ENCODE measurements at regions not wholly inside any gene's neighbourhood (a gene's known extent, or its start where the extent isn't known, plus 50 kb on each side); places are given as distances from the start of the nearest gene placed in this dataset.

DNA sequence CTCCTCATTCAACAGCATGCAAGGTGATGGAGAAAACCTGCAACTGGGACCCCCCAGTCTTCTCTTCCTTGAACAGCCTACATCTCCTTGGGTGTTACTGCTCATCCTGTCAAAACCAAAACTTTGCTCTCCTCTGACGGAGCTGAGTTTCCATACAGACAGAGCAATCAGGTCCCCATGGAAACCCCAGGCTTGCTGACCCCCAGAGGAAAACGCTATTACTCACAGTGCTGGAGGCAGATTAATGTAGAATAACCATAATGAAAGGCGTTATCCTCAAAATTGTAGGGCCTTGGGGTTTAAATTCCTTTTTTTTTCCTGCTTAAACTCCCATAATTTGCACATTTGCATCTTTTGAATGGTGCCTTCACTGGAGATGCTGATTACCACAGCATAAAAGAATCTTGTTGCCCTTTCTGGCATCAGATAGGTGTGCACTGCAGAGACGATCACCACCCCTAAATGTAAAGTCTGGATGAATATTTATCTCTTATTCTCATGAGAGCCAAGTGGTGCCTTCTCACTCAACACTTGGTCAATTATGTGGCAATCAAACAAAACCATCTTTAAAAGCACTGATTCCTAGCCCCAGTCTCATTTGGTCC is 126.3 kb downstream of the MSX2 start:
- no peak overlapping the region for H3K4me3 ChIP-seq (ENCODE audit: low read depth, low read length)
- TF ChIP-seq, protein P1, sequence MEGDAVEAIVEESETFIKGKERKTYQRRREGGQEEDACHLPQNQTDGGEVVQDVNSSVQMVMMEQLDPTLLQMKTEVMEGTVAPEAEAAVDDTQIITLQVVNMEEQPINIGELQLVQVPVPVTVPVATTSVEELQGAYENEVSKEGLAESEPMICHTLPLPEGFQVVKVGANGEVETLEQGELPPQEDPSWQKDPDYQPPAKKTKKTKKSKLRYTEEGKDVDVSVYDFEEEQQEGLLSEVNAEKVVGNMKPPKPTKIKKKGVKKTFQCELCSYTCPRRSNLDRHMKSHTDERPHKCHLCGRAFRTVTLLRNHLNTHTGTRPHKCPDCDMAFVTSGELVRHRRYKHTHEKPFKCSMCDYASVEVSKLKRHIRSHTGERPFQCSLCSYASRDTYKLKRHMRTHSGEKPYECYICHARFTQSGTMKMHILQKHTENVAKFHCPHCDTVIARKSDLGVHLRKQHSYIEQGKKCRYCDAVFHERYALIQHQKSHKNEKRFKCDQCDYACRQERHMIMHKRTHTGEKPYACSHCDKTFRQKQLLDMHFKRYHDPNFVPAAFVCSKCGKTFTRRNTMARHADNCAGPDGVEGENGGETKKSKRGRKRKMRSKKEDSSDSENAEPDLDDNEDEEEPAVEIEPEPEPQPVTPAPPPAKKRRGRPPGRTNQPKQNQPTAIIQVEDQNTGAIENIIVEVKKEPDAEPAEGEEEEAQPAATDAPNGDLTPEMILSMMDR (IDR thresholded peaks at IDR 0.05; ENCODE audit: insufficient read depth, low read length, severe bottlenecking) = no peak
- H3K27me3 ChIP-seq (ENCODE audit: control insufficient read depth, insufficient read depth, low read length) = no peaks in the 10 kb centered on the region
- DNase-seq (ENCODE audit: low read depth) = no peak
- no peaks in the 10 kb centered on the region for H3K36me3 ChIP-seq (ENCODE audit: control insufficient read depth, insufficient read depth, low read length)
- no peak for FAIRE-seq

DNA sequence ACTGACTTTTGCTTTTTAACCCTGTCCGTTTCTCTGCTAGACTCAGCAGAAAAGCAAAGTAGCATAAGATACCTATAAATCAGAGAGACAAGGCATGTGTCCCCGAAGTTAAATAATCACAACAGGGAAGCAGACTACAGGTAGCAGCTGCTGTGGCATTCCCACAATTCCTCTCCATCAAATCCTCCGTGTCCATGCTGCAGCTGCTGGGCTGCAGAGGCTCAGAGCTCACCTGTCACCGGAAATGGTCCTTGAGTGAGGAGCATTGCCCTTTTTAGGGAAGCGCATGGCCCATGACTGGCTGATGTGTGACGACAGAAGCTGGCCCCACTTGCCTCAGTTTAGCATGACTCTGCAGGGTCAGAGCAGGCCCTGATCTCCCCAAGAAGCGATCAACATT is 125.0 kb downstream of the MSX2 start:
- H3K27me3 ChIP-seq (ENCODE audit: control insufficient read depth, insufficient read depth, low read length) = no peaks in the 10 kb centered on the region
- no peak for DNase-seq (ENCODE audit: low read depth)
- H3K36me3 ChIP-seq (ENCODE audit: control insufficient read depth, insufficient read depth, low read length) = no peaks in the 10 kb centered on the region
- no peak for FAIRE-seq
- H3K4me3 ChIP-seq (ENCODE audit: low read depth, low read length) = no peak overlapping the region
- TF ChIP-seq, protein P1 (IDR thresholded peaks at IDR 0.05; ENCODE audit: insufficient read depth, low read length, severe bottlenecking) = no peak

DNA sequence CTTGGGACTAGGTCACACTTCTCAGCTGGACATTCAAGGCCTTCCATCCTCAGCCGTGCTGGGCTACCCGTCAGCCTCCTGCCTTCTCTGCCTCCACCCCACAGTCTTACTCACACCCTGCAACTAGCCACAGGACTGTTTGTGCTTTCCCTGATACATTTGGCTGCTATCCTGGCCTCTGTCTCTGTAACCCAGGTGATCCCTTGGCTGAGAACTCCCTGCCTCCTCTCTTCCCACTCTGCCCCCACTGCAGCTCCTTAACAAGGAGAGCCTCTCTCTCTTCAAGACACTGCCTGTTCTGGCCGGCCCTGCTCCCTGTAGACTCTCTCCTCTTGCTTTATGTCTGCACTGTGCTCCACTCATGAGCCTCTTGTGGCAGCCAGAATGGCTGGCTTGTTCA is 120.6 kb downstream of the MSX2 start:
- no peak for FAIRE-seq
- H3K36me3 ChIP-seq (ENCODE audit: control insufficient read depth, insufficient read depth, low read length) = no peaks in the 10 kb centered on the region
- H3K27me3 ChIP-seq (ENCODE audit: control insufficient read depth, insufficient read depth, low read length) = no peaks in the 10 kb centered on the region
- TF ChIP-seq, protein P1 (IDR thresholded peaks at IDR 0.05; ENCODE audit: insufficient read depth, low read length, severe bottlenecking) = no peak
- no peak overlapping the region for H3K4me3 ChIP-seq (ENCODE audit: low read depth, low read length)
- DNase-seq (ENCODE audit: low read depth) = no peak

DNA sequence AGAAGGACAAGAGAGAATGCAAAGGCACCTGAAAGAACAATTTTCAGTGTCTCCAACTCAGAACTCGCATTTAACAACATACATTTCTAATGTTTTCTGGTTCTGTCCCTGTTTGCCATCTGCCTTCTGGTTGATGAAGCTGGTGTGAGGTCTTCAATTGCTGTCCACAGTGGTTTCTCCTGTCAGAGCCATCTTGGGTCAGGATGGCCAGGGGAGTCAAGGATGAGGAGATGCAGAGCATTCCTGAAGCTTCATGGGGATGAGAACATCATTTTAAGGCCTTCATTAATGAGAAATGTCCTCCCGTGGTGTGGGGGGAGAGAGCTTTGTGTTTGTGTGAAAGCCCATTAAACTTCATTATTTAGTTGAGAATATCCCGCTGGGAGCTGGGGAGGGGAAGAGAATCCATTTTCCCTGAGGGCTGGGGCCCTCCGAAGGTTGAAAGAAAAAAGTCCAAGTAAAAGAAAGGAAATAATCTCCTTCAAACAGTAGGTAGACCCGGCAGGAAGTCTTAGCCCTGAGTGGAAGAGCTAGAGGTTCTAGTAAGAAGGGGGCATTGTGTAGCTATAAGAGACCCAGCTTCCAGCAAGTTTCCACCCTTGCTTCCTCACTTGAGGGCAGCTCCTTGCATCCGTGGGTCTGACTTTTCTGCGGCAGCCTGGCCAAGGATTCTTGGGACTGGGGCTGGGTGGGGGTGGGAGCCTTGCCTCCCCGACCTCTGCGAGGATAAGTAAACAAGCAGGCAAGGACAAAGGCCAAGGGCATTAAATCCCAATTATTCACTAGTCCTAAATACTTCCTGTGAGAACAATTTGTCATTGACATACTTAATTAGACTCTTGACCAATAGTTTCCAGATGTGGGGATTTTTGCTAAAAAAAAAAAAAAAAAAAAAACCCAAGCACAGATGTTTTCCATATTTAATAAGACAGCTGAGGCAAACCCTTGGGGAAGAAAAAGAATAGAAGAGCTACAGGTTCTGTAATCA is 119.2 kb downstream of the MSX2 start:
- DNase-seq (ENCODE audit: low read depth) (no peak), FAIRE-seq (no peak)
- TF ChIP-seq, protein P1 (IDR thresholded peaks at IDR 0.05; ENCODE audit: insufficient read depth, low read length, severe bottlenecking) = no peak
- no peak overlapping the region for H3K4me3 ChIP-seq (ENCODE audit: low read depth, low read length)
- no peaks in the 10 kb centered on the region for H3K27me3 ChIP-seq (ENCODE audit: control insufficient read depth, insufficient read depth, low read length)
- no peaks in the 10 kb centered on the region for H3K36me3 ChIP-seq (ENCODE audit: control insufficient read depth, insufficient read depth, low read length)

DNA sequence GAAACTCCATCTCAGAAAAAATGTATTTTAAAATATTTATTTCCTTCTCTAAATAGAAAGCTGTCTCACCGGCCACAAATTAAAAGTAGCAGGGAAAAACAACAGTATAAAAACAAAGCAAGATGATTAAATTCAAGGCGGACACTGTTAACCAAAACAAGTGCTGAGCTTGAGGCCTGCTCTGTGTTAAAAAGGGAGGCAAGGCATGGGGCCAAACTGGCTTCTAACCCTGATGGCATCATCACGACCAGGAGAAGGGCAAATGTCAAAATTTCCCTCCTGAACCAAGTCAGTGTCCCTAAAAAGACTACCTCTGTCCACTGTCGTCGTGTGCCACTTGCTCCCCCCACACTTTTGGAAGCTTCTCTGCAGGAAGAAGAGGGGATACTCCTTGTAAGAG is 116.1 kb downstream of the MSX2 start:
- TF ChIP-seq, protein P1 (IDR thresholded peaks at IDR 0.05; ENCODE audit: insufficient read depth, low read length, severe bottlenecking) = no peak
- Histone ChIP-seq H3K4me3 (ENCODE audit: low read depth, low read length) (no peak overlapping the region), H3K27me3 (ENCODE audit: control insufficient read depth, insufficient read depth, low read length) (no peaks in the 10 kb centered on the region), H3K36me3 (ENCODE audit: control insufficient read depth, insufficient read depth, low read length) (no peaks in the 10 kb centered on the region)
- DNase-seq (ENCODE audit: low read depth) (no peak), FAIRE-seq (no peak)
